Upper lobe of right lung (tissue), 1 donor: ENCODE measurements at regions not wholly inside any gene's neighbourhood (a gene's known extent, or its start where the extent isn't known, plus 50 kb on each side); places are given as distances from the start of the nearest gene placed in this dataset.

Experiments used
- ATAC-seq: fragments of 200-7000 bp; cut with Tn5 transposase; one replicate; pipeline ENCODE4 v1.9.1; 2020; ENCODE audit warnings: mild to moderate bottlenecking, moderate library complexity
- DNase-seq: peaks from one replicate; pipeline ENCODE4 v3.0.0-alpha.2; 2020
- H3K27ac ChIP-seq: fragments of 200-600 bp; one replicate; pipeline ENCODE4 v1.8.0; 2022
- H3K27me3 ChIP-seq: fragments of 200-600 bp; one replicate; pipeline ENCODE4 v1.8.0; 2022; ENCODE audit warnings: mild to moderate bottlenecking
- H3K36me3 ChIP-seq: fragments of 200-600 bp; one replicate; pipeline ENCODE4 v1.8.0; 2022
- H3K4me1 ChIP-seq: fragments of 200-600 bp; one replicate; pipeline ENCODE4 v1.8.0; 2022
- H3K4me3 ChIP-seq: fragments of 200-600 bp; one replicate; pipeline ENCODE4 v1.8.0; 2022; ENCODE audit warnings: mild to moderate bottlenecking
- H3K9me3 ChIP-seq: fragments of 200-600 bp; one replicate; pipeline ENCODE4 v1.8.0; 2022
- intact Hi-C: fragments of 100-400 bp; cut with DNase I; formaldehyde crosslinking; loops from one replicate; pipeline ENCODE4 v1.11.0; 2022
- TF ChIP-seq, protein P1 (sequence below): fragments of 200-600 bp; IDR thresholded peaks from one replicate; pipeline ENCODE4 v1.8.0; 2022; ENCODE audit warnings: antibody characterized with exemption
- donor health status: DM: no; HTN: yes; CAD: no; lungs with severe emphysema.

GRCh38 chr3:71885006-71885405 lies 100.1 kb upstream of the PROK2 start:
- DNase-seq (no peak), ATAC-seq (no peak)
- Histone ChIP-seq H3K36me3 (no peaks in the 10 kb centered on the region), H3K4me1 (no peaks in the 10 kb centered on the region), H3K4me3 (no peak overlapping the region), H3K27ac (no peak overlapping the region), H3K27me3 (no peaks in the 10 kb centered on the region), H3K9me3 (no peaks in the 10 kb centered on the region)
- TF ChIP-seq, protein P1, sequence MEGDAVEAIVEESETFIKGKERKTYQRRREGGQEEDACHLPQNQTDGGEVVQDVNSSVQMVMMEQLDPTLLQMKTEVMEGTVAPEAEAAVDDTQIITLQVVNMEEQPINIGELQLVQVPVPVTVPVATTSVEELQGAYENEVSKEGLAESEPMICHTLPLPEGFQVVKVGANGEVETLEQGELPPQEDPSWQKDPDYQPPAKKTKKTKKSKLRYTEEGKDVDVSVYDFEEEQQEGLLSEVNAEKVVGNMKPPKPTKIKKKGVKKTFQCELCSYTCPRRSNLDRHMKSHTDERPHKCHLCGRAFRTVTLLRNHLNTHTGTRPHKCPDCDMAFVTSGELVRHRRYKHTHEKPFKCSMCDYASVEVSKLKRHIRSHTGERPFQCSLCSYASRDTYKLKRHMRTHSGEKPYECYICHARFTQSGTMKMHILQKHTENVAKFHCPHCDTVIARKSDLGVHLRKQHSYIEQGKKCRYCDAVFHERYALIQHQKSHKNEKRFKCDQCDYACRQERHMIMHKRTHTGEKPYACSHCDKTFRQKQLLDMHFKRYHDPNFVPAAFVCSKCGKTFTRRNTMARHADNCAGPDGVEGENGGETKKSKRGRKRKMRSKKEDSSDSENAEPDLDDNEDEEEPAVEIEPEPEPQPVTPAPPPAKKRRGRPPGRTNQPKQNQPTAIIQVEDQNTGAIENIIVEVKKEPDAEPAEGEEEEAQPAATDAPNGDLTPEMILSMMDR = no peak
- intact Hi-C loops = no loop called here

GRCh38 chr3:71881732-71882131 lies 96.8 kb upstream of the PROK2 start:
- H3K36me3 ChIP-seq = no peaks in the 10 kb centered on the region
- intact Hi-C loops = no loop called here
- ATAC-seq (no peak), DNase-seq (no peak)
- TF ChIP-seq, protein P1 = no peak
- H3K27me3 ChIP-seq = no peaks in the 10 kb centered on the region
- no peaks in the 10 kb centered on the region for H3K4me1 ChIP-seq
- H3K4me3 ChIP-seq = no peak overlapping the region
- H3K9me3 ChIP-seq = no peaks in the 10 kb centered on the region
- H3K27ac ChIP-seq = no peak overlapping the region

DNA sequence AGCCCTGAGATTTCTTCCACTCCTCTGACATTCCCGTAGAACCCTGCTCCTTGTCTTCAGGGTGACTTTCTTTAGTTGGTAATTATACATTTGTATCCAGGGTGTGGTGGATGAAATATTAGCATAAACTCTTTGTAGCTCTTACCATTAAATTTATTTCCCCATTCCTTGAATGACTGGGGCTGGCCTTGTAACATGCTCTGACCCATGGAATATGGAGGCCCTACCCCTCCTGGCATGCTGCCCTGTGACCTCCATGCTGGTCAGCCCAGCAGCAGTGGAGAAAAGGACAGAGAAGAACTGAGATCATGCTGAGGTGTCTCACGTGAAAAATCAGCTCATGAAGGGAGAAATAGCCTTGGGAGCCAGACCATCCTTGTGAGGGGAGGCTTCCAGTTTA lies 96.1 kb upstream of the PROK2 start:
- TF ChIP-seq, protein P1 = no peak
- intact Hi-C loops = no loop called here
- Histone ChIP-seq H3K4me3 (no peak overlapping the region), H3K36me3 (no peaks in the 10 kb centered on the region), H3K27ac (no peak overlapping the region), H3K9me3 (no peaks in the 10 kb centered on the region), H3K4me1 (no peaks in the 10 kb centered on the region), H3K27me3 (no peaks in the 10 kb centered on the region)
- DNase-seq (no peak), ATAC-seq (no peak)

DNA sequence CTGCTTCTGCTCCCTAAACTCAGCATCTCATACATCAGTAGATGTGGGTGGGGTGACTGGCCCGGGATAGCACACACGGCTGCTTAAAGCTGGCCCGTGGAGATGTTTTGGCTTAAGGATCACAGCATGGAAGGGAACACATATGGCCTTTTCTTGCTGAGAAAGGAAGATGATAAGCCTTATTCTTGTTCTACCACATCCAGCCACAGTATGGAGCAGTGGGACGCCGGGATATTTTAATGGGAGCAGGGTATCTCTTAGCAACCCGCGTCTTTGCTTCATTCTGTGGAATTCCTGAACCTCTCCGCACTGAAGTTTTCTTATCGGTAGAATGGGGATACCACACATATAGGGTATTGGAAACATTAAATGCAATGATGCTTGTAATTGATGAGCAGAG lies 94.1 kb upstream of the PROK2 start:
- peaks cover 6% of the 10 kb centered on the region for H3K4me1 ChIP-seq
- no peaks in the 10 kb centered on the region for H3K9me3 ChIP-seq
- H3K27me3 ChIP-seq = no peaks in the 10 kb centered on the region
- no peak overlapping the region for H3K27ac ChIP-seq
- ATAC-seq = no peak
- H3K4me3 ChIP-seq = no peak overlapping the region
- TF ChIP-seq, protein P1 = no peak
- no peak for DNase-seq
- H3K36me3 ChIP-seq = no peaks in the 10 kb centered on the region
- intact Hi-C loops = loop anchor here (10.0 kb wide), 1 partner anchor 946 kb away; no protein-coding TSS in a partner anchor

DNA sequence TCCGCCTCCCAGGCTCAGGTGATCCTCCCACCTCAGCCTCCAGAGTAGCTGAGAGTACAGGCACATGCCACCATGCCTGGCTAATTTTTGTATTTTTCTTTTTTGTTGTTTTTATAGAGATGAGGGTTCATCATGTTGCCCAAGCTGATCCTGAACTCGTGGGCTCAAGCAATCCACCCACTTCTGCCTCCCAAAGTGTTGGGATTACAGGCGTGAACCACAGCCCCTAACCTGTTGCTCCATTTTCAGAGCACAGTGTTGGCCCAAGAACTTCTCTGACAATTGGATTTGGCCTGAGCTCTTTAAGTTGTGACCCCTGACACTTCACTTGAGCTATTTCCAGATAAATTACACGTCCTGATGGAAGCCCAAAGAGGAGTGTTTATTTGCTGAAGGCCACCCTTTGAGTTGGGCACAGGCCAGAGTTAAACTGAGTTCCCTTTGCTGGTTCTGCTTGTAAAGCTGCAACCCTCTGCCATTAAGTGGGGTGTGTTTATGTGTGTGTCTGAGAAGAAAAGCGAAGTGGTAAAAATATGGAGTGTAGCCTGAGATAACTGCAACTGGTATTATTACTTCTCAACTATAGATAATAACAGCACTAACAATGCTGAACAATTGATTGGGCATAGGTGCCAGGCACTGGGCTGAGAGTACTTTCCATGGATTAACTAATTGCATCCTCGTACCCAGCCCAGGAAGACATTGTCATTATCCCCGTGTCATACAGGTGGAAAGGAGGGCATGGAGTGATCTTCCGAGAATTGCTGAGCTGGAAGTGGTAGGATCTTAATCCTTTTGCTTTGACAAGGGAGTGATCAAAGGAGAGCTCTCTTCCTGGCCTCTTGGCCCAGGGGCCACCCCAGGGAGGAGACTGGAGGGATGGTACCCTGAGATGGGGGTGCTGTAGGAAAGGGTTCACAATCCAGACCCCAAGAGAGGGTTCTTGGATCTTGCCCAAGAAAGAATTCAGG lies 91.5 kb upstream of the PROK2 start:
- H3K27me3 ChIP-seq = no peaks in the 10 kb centered on the region
- TF ChIP-seq, protein P1 = no peak
- DNase-seq (no peak), ATAC-seq (no peak)
- H3K4me1 ChIP-seq = peaks cover 6% of the 10 kb centered on the region
- intact Hi-C loops = loop anchor here (10.0 kb wide), 1 partner anchor 948 kb away; no protein-coding TSS in a partner anchor
- no peak overlapping the region for H3K4me3 ChIP-seq
- H3K27ac ChIP-seq = no peak overlapping the region
- H3K9me3 ChIP-seq = no peaks in the 10 kb centered on the region
- no peaks in the 10 kb centered on the region for H3K36me3 ChIP-seq
